ENCODE measurements at regions not wholly inside any gene's neighbourhood (a gene's known extent, or its start where the extent isn't known, plus 50 kb on each side); places are given as distances from the start of the nearest gene placed in this dataset.
"Not testable (repeated sequence)": the region's sequence is repeated elsewhere in the genome, so short reads cannot be mapped to it uniquely, and the experiment has no call there.

- not testable (repeated sequence) for TF ChIP-seq CTCF (IDR thresholded peaks at IDR 0.05; ENCODE audit: poor library complexity); EZH2phosphoT487 (IDR thresholded peaks at IDR 0.05; ENCODE audit: low read depth, severe bottlenecking, unreplicated experiment)
Measured at GRCh38 chr2:90324672-90325071, 1633.2 kb downstream of the RPIA start.
